ENCODE measurements at regions not wholly inside any gene's neighbourhood (a gene's known extent, or its start where the extent isn't known, plus 50 kb on each side); places are given as distances from the start of the nearest gene placed in this dataset.

- H3K36me3 ChIP-seq (ENCODE audit: control insufficient read depth, low read length), result no peaks in the 10 kb centered on the region
- H3K9me3 ChIP-seq (ENCODE audit: control insufficient read depth, insufficient read depth, low read length), result no peaks in the 10 kb centered on the region
- no peaks in the 10 kb centered on the region for H4K20me1 ChIP-seq (ENCODE audit: control insufficient read depth, insufficient read depth, low read depth, low read length)
- no peak overlapping the region for H3K27ac ChIP-seq (ENCODE audit: low read depth, low read length)
- H3K4me2 ChIP-seq (ENCODE audit: low read length), result no peak overlapping the region
- no peaks in the 10 kb centered on the region for H3K27me3 ChIP-seq (ENCODE audit: control insufficient read depth, low read length)
- no peak overlapping the region for H3K4me3 ChIP-seq (ENCODE audit: low read length)
- H3F3A ChIP-seq (ENCODE audit: control insufficient read depth, insufficient read depth), result no peaks in the 10 kb centered on the region
- H3K79me2 ChIP-seq (ENCODE audit: control insufficient read depth, low read length), result no peaks in the 10 kb centered on the region
- H3K4me1 ChIP-seq (ENCODE audit: control insufficient read depth, low read length), result no peaks in the 10 kb centered on the region
- H3K9me2 ChIP-seq (replicated peaks; ENCODE audit: control insufficient read depth, low read length), result no peaks in the 10 kb centered on the region
- TF ChIP-seq EZH2phosphoT487 (IDR thresholded peaks at IDR 0.05; ENCODE audit: borderline replicate concordance, low read length), result no peak
- no peak for TF ChIP-seq CTCF (IDR thresholded peaks at IDR 0.05; ENCODE audit: low read depth, low read length, poor library complexity, severe bottlenecking)
These were observed 105.7 kb upstream of the LINC00305 start for GRCh38 chr18:64254399-64255093.

GRCh38 chr18:64253873-64254272 lies 105.0 kb upstream of the LINC00305 start:
- Histone ChIP-seq H3K27me3 (ENCODE audit: control insufficient read depth, low read length) (no peaks in the 10 kb centered on the region), H3K27ac (ENCODE audit: low read depth, low read length) (no peak overlapping the region), H3K4me3 (ENCODE audit: low read length) (no peak overlapping the region), H3K4me1 (ENCODE audit: control insufficient read depth, low read length) (no peaks in the 10 kb centered on the region), H3K9me3 (ENCODE audit: control insufficient read depth, insufficient read depth, low read length) (no peaks in the 10 kb centered on the region), H3K4me2 (ENCODE audit: low read length) (no peak overlapping the region), H3F3A (ENCODE audit: control insufficient read depth, insufficient read depth) (no peaks in the 10 kb centered on the region), H4K20me1 (ENCODE audit: control insufficient read depth, insufficient read depth, low read depth, low read length) (no peaks in the 10 kb centered on the region), H3K79me2 (ENCODE audit: control insufficient read depth, low read length) (no peaks in the 10 kb centered on the region), H3K36me3 (ENCODE audit: control insufficient read depth, low read length) (no peaks in the 10 kb centered on the region), H3K9me2 (replicated peaks; ENCODE audit: control insufficient read depth, low read length) (no peaks in the 10 kb centered on the region)
- no peak for TF ChIP-seq EZH2phosphoT487 (IDR thresholded peaks at IDR 0.05; ENCODE audit: borderline replicate concordance, low read length)
- TF ChIP-seq CTCF (IDR thresholded peaks at IDR 0.05; ENCODE audit: low read depth, low read length, poor library complexity, severe bottlenecking), result no peak

GRCh38 chr18:64253222-64253621 lies 104.3 kb upstream of the LINC00305 start:
- Histone ChIP-seq H3K9me3 (ENCODE audit: control insufficient read depth, insufficient read depth, low read length) (no peaks in the 10 kb centered on the region), H3K4me3 (ENCODE audit: low read length) (no peak overlapping the region), H3K9me2 (replicated peaks; ENCODE audit: control insufficient read depth, low read length) (no peaks in the 10 kb centered on the region), H3K27ac (ENCODE audit: low read depth, low read length) (no peak overlapping the region), H3K27me3 (ENCODE audit: control insufficient read depth, low read length) (no peaks in the 10 kb centered on the region), H3K79me2 (ENCODE audit: control insufficient read depth, low read length) (no peaks in the 10 kb centered on the region), H3K4me2 (ENCODE audit: low read length) (no peak overlapping the region), H3K4me1 (ENCODE audit: control insufficient read depth, low read length) (no peaks in the 10 kb centered on the region), H3F3A (ENCODE audit: control insufficient read depth, insufficient read depth) (no peaks in the 10 kb centered on the region), H3K36me3 (ENCODE audit: control insufficient read depth, low read length) (no peaks in the 10 kb centered on the region), H4K20me1 (ENCODE audit: control insufficient read depth, insufficient read depth, low read depth, low read length) (no peaks in the 10 kb centered on the region)
- TF ChIP-seq CTCF (IDR thresholded peaks at IDR 0.05; ENCODE audit: low read depth, low read length, poor library complexity, severe bottlenecking), result no peak
- no peak for TF ChIP-seq EZH2phosphoT487 (IDR thresholded peaks at IDR 0.05; ENCODE audit: borderline replicate concordance, low read length)
